Thyroid gland (tissue), 4 donors: ENCODE measurements at regions not wholly inside any gene's neighbourhood (a gene's known extent, or its start where the extent isn't known, plus 50 kb on each side); places are given as distances from the start of the nearest gene placed in this dataset.
A peak's percentile ranks its signal among the peaks of the same experiment; 100 is the strongest.

Experiments
- DNase-seq, 2 donors: peaks; one replicate each; pipeline ENCODE4 v3.0.0-alpha.2; 2019
- H3K27ac ChIP-seq, 3 donors: fragments of 200-600 bp; sonication (generic); 1 replicate in 2 of 3; 2 replicates in 1 of 3; pipeline ENCODE4 v1.5.1; 2016 to 2019; ENCODE audit warnings: mild to moderate bottlenecking in 1 of 3, moderate library complexity in 1 of 3
- H3K27me3 ChIP-seq: fragments of 200-600 bp; sonication (generic); one replicate; pipeline ENCODE4 v1.5.1; 2019
- H3K36me3 ChIP-seq, 2 donors: fragments of 200-600 bp; sonication (generic); one replicate each; pipeline ENCODE4 v1.5.1; 2016 to 2019
- H3K4me1 ChIP-seq, 2 donors: fragments of 200-600 bp; sonication (generic); one replicate each; pipeline ENCODE4 v1.5.1; 2017 to 2019
- H3K4me3 ChIP-seq, 3 donors: fragments of 200-600 bp; sonication (generic); replicated peaks in 1 of 3; 1 replicate in 2 of 3; 2 replicates in 1 of 3; pipeline ENCODE4 v1.5.1; 2016; ENCODE audit warnings: mild to moderate bottlenecking in 1 of 3
- H3K9me3 ChIP-seq: fragments of 200-600 bp; sonication (generic); one replicate; pipeline ENCODE4 v1.5.1; 2017
- CTCF ChIP-seq, 6 experiments: fragments of 200-600 bp in 3 of 6; fragments of 450-650 bp in 3 of 6; sonication (generic) in 3 of 6; IDR thresholded peaks; one replicate each; pipeline ENCODE4 v1.5.1; 2016 to 2019; ENCODE audit warnings: antibody characterized with exemption in 6 of 6, mild to moderate bottlenecking in 2 of 6, inconsistent platforms in 1 of 6, moderate library complexity in 1 of 6
- POLR2A ChIP-seq, 2 donors: fragments of 450-650 bp; IDR thresholded peaks; one replicate each; pipeline ENCODE4 v1.6.1; 2017; ENCODE audit warnings: antibody characterized with exemption in 2 of 2, mild to moderate bottlenecking in 2 of 2, moderate library complexity in 1 of 2
- WGBS, 2 donors: methylation state at CpG; one replicate each; pipeline ENCODE4 v1.1.5; 2017; 5-methylcytosine and 5-hydroxymethylcytosine counted together
- intact Hi-C: fragments of 100-400 bp; cut with DNase I; formaldehyde crosslinking; loops from one replicate; pipeline ENCODE4 v1.15.1; 2023

GRCh38 chr20:37636212-37636975 is 57.4 kb upstream of the CTNNBL1 start:
- no peaks in the 10 kb centered on the region for H3K4me1 ChIP-seq
- no peak overlapping the region for H3K27ac ChIP-seq
- WGBS, 2 donors, result 75 to 84% methylated on average over 13 of the region's 14 CpGs
- no peak for TF ChIP-seq CTCF (IDR thresholded peaks at IDR 0.05)
- no peak for TF ChIP-seq POLR2A (IDR thresholded peaks at IDR 0.05)
- H3K9me3 ChIP-seq, result no peaks in the 10 kb centered on the region
- intact Hi-C loops, result no loop called here
- H3K36me3 ChIP-seq, result no peaks in the 10 kb centered on the region
- H3K27me3 ChIP-seq, result no peaks in the 10 kb centered on the region
- no peak for DNase-seq
- H3K4me3 ChIP-seq, result no peak overlapping the region

- Histone ChIP-seq H3K36me3 (no peaks in the 10 kb centered on the region), H3K27me3 (no peaks in the 10 kb centered on the region)
- intact Hi-C loops, result no loop called here
These were observed 62.8 kb upstream of the CTNNBL1 start for GRCh38 chr20:37630993-37631392.

GRCh38 chr20:37630166-37630565 is 63.7 kb upstream of the CTNNBL1 start:
- Histone ChIP-seq H3K9me3 (no peaks in the 10 kb centered on the region), H3K27me3 (no peaks in the 10 kb centered on the region), H3K27ac (no peak overlapping the region), H3K4me1 (no peaks in the 10 kb centered on the region), H3K4me3 (no peak overlapping the region), H3K36me3 (no peaks in the 10 kb centered on the region)
- no peak for DNase-seq
- 12 to 21% methylated on average over 2 of the region's 2 CpGs for WGBS, 2 donors
- TF ChIP-seq POLR2A (IDR thresholded peaks at IDR 0.05), result no peak
- TF ChIP-seq CTCF (IDR thresholded peaks at IDR 0.05), result no peak
- intact Hi-C loops, result no loop called here

More at GRCh38 chr20:37630993-37631392, 62.8 kb upstream of the CTNNBL1 start:
- TF ChIP-seq POLR2A (IDR thresholded peaks at IDR 0.05), result no peak
- no peak for TF ChIP-seq CTCF (IDR thresholded peaks at IDR 0.05)
- no peak for DNase-seq
- Histone ChIP-seq H3K9me3 (no peaks in the 10 kb centered on the region), H3K4me3 (no peak overlapping the region), H3K4me1 (no peaks in the 10 kb centered on the region), H3K27ac (no peak overlapping the region)
- 59 to 66% methylated on average over 3 of the region's 3 CpGs for WGBS, 2 donors

GRCh38 chr20:37627767-37628130 is 66.1 kb upstream of the CTNNBL1 start:
- no peaks in the 10 kb centered on the region for H3K36me3 ChIP-seq
- DNase-seq, result no peak
- no peak overlapping the region for H3K4me3 ChIP-seq
- no peaks in the 10 kb centered on the region for H3K4me1 ChIP-seq
- no peak for TF ChIP-seq CTCF (IDR thresholded peaks at IDR 0.05)
- no peak for TF ChIP-seq POLR2A (IDR thresholded peaks at IDR 0.05)
- intact Hi-C loops, result no loop called here
- H3K9me3 ChIP-seq, result no peaks in the 10 kb centered on the region
- H3K27ac ChIP-seq, result no peak overlapping the region
- no peaks in the 10 kb centered on the region for H3K27me3 ChIP-seq

- Histone ChIP-seq H3K9me3 (no peaks in the 10 kb centered on the region), H3K4me3 (no peak overlapping the region), H3K36me3 (no peaks in the 10 kb centered on the region), H3K27ac (no peak overlapping the region), H3K4me1 (no peaks in the 10 kb centered on the region), H3K27me3 (no peaks in the 10 kb centered on the region)
- DNase-seq, result peak; percentile 13 to 54
- TF ChIP-seq POLR2A (IDR thresholded peaks at IDR 0.05) (no peak), CTCF (IDR thresholded peaks at IDR 0.05) (no peak)
- intact Hi-C loops, result no loop called here
- WGBS, 2 donors, result 41 to 43% methylated on average over 15 of the region's 15 CpGs
These were observed 66.6 kb upstream of the CTNNBL1 start for GRCh38 chr20:37627060-37627766.
